Esophagus muscularis mucosa (tissue), 3 donors: ENCODE measurements at regions not wholly inside any gene's neighbourhood (a gene's known extent, or its start where the extent isn't known, plus 50 kb on each side); places are given as distances from the start of the nearest gene placed in this dataset.

ENCODE experiments used
- CTCF ChIP-seq, 3 experiments: fragments of 200-600 bp in 2 of 3; fragments of 450-650 bp in 1 of 3; sonication (generic) in 2 of 3; IDR thresholded peaks; one replicate each; pipeline ENCODE4 v1.5.1; 2017 to 2019; ENCODE audit warnings: antibody characterized with exemption in 3 of 3, mild to moderate bottlenecking in 2 of 3, moderate library complexity in 1 of 3
- POLR2A ChIP-seq: fragments of 450-650 bp; IDR thresholded peaks from one replicate; pipeline ENCODE4 v1.6.1; 2017; ENCODE audit warnings: antibody characterized with exemption, moderate library complexity, mild to moderate bottlenecking, low read depth
- POLR2AphosphoS5 ChIP-seq, 2 donors: sonication (generic); formaldehyde crosslinking; IDR thresholded peaks; one replicate each; pipeline ENCODE4 v1.6.1; 2017; ENCODE audit warnings: antibody characterized with exemption in 2 of 2

- no peak for TF ChIP-seq CTCF (IDR thresholded peaks at IDR 0.05)
- TF ChIP-seq POLR2AphosphoS5 (IDR thresholded peaks at IDR 0.05) = no peak
- TF ChIP-seq POLR2A = no peak
Observed at GRCh38 chr10:32114508-32114907, 58.3 kb upstream of the KIF5B start.
